ENCODE measurements at regions not wholly inside any gene's neighbourhood (a gene's known extent, or its start where the extent isn't known, plus 50 kb on each side); places are given as distances from the start of the nearest gene placed in this dataset.
"Not testable (repeated sequence)": the region's sequence is repeated elsewhere in the genome, so short reads cannot be mapped to it uniquely, and the experiment has no call there.

DNA sequence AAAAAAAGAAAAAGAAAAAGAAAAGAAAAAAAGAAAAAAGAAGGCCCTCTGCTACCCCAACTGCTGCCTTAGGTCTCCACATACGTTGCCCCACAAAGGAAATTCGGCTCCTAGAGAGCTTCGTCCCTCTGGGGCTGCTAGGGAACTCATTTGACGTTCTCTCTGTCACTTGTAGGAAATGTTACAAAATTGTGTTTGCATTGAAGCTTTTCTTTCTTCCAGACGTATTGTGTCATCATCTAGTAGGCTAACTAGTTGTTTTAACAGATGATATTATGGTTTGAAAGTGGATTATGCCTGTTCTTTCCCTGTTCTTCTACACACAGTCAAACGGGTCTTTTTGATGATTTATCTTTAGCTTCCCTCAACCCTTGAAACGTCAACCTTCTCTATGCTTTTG lies 125.3 kb downstream of the BDH1 start:
- no peak for DNase-seq

- no peak for DNase-seq
Measured at GRCh38 chr3:197428952-197429351, 126.8 kb downstream of the BDH1 start.

DNA sequence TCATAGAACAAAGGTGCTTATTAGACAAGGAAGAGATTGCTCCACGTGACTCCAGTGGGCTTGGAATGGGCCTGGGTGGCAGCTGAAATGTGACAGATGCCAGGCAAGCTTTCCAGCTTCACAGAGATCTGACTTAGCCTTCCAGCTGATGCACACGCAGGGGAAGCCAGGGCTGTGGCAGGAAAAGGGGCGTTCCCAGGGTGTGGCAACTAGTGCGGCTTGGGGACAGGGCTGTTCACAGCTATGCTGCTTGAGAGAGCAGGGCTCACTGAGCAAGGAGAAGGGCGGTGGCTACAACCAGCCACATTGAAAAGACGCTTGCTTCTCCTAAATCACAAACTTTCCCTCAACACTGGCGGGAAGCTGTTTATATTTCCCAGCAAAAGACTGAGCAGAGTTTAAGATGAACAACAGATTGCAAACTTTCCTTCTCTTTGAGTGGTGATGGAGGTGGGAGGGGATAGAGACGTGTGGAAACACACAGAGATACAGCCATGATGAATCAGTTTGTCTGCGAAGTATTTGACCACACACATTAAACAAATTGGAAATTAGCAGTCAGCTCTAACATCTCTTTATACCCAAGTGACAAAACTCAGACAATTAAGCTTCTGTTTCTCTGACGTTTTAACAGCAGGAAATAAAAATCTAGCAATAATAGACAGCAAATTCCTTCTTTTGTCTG lies 127.5 kb downstream of the BDH1 start:
- DNase-seq = no peak

DNA sequence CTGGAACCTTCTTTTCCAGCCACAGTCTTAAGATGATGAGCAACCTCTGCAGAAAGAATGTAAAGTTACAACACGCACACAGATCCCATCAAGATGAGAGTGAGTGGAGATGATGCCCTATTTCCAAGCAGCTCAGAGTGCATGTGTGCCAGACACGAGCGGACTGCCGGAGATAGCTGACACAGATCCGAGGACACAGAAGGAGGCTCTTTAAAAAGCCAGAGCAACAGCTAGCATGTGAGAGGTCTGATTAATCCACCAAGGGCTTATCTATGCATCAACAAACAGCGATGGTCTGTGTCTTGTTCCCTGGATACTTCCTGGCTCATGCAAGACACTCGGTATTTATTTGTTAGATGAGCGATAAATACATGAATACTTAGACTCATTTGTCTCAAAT lies 128.6 kb upstream of the DLG1 start:
- DNase-seq = no peak

- no peak for DNase-seq
Measured at GRCh38 chr3:197426121-197426566, 127.7 kb upstream of the DLG1 start.

GRCh38 chr3:197425485-197426120 lies 127.2 kb upstream of the DLG1 start:
- no peak for DNase-seq

DNA sequence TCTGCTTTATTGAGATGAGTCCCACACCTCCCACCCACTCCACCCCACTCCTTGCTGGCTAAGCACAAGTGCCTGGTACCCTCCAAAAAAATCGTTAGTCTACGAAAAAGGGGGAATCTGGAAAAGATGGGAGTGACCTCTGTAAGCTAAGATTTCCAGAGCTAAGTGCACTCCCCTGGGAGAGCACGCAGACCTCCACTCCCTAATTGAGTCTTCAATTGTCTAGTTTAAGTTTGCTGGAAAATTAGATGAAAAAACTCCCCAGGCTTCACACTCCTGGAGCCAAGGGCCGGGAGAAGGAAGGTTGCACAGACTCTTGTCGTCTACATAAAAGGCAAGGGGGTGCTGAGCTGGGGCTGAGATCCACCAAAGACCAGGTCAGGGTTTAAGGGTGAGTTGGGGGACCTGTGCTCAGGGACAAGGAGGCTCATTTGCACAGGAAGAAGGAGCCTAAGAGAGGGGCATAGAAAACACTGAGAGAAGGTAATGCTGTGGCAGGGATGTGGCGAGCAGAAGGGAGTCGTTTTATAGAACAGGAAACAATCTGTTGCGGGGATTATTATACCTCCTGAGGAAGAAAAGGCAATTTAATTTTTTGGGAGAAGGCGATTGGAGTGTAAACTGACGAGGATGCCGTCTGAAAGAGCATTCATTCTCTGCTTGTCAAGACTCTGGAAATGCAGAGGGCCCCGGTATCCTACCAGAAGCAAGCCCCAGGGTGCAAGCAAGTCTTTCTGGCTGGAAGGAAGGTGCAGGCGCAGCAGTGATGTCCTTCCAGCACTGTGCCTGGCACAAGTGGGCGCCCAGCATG lies 126.5 kb upstream of the DLG1 start:
- DNase-seq = no peak

GRCh38 chr3:197424266-197424665 lies 125.9 kb upstream of the DLG1 start:
- DNase-seq = no peak

GRCh38 chr3:197423376-197423775 lies 125.0 kb upstream of the DLG1 start:
- no peak for DNase-seq

DNA sequence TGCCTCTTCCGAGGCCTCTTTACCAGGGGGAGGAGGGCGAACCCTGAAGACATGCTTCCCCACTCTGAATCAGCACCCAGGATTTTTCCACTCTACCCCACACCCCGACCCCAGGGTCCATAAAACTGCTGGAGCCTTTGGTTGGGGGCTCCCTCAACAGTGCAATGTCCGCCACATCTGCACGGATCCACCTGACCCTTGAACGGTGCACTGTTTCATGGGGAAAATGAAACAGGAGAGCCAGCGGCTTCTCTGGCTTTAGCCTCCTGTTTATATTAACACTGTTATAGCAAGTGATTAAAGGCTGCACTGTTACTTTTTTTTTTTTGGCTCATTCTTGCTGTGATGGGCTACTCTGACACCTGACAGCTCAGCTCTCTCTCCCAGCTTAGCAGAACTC lies 124.1 kb upstream of the DLG1 start:
- no peak for DNase-seq

DNA sequence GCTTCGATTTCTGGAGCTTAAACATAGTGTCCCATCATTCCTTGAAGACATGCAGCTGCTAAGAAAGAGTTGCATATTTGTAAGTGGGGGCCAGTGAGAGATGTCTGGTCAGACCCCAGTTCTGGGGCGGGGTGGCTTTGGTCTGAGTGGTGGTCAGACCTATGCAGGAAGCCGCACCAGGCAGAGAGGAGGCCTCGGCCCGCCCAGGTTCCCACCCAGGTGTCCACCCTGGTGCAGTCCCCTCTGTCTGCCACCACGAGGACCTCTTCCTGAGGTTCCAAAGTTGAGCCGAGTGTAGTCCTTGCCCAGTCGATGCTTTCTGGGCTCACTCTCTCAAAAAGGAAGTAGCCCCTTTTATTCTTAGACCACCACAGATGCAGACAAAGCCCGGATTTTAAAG lies 122.6 kb upstream of the DLG1 start:
- DNase-seq = no peak

DNA sequence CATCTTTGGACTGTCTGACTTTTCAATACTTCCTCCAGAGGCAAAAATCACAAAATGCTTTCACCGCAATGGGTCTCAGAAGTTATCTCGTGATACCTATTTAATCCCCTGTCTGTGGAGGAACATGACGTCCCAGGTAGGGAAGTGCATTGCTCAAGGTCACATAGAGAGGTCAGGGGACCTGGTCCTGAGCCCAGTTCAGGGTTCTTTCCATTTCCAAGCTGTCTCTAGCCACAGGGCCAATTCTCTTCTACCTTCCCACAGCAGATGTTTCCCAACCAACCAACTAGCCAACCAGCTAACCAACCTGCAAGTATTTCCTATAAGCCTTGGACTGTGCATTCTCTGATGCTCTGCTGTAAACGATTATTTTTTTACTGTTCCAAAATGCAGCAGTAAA lies 122.2 kb upstream of the DLG1 start:
- DNase-seq = no peak

DNA sequence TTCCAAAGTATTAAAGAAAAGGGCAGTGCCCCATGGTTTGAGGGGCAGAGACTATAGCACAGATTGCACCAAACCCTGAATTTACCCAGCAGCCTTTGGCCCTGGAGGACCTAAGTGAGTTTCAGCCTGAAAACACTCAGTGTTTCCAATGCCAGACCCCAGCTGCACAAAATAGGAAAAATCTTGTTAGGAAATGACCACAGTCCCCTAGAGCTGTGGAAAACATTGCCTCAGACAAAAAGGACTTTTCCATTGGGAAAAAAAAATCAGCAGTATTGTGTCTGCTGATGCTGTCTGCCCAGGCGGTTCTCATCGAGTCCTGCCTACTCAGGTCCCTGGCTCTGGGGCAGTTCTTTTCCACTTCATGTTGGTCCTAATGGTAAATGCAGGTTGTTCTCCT lies 121.7 kb upstream of the DLG1 start:
- DNase-seq = no peak

DNA sequence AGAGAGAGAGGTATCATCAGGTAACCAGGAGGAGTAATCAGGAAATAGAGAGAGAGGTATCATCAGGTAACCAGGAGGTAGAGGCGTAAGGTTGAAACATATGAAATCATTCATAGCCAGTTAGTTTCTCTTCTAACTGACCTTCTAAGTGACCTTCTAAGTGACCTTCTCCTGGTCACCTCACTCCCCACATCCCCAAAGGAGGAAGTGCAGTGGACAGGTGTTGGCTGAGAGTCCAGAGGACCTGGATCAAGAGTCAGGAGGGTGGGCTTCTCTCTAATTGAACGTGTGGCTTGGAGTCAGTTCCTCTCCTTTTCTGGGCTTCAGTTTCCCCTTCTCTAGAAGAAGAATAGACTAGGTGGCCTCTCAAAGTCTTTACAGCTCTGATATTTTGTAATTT lies 121.3 kb upstream of the DLG1 start:
- DNase-seq = no peak

DNA sequence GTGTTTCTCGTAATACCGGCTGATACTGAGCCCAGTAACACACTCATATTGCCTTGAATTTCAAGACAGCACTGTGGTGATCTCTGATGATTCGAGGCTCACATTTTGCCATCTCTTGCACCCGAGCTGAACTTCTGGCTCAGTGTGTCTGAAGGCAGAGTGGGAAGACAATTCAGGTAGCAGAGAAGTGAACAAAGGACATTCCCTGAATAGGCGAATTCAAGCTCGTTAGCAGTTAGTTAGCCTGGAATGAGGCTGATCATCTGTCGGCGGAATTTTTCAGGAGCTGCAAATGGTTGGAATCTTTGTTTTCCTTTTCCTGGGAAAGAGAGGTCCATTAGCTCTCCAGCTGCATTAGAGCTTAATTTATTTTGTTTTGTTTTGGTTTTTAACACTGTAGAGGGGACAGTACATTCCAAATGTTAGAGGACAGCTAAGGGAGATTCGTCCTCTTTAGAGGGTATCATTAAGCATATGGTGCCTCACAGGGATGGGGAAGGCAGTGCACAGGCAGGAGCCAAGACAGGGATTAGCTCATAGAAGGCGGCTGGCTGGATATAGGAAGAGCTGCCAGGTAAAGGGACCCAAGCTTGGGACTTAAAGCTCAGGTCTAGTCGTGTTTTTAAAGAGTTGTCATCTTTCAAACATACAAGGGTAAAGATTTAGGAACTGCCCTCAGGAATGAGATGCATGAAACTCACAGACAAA lies 119.7 kb upstream of the DLG1 start:
- no peak for DNase-seq

DNA sequence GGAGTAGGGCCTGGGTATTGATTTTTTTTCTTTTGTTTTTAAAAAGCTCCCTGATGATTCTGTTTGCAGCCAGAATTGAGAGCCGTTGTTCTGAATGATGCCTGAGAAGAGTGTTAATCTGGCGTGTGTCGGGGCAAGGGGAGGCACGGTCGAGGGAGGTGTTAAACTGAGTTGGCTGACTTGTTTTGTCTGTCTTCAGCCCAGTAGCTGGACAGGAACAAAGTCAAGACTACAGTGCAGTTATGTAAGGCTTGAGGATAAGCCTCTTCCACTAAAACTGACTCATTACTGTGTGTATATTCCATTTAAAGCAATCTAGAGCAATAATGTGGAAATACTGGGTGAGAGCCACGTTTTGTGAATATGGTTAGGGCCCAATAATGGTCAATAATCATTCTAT lies 119.0 kb upstream of the DLG1 start:
- DNase-seq = no peak

DNA sequence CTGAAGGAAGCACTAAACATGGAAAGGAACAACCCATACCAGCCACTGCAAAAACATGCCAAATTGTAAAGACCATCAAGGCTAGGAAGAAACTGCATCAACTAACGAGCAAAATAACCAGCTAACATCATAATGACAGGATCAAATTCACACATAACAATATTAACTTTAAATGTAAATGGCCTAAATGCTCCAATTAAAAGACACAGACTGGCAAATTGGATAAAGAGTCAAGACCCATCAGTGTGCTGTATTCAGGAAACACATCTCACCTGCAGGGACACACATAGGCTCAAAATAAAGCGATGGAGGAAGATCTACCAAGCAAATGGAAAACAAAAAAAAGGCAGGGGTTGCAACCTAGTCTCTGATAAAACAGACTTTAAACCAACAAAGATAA lies 113.5 kb upstream of the DLG1 start:
- DNase-seq = not testable (repeated sequence)

DNA sequence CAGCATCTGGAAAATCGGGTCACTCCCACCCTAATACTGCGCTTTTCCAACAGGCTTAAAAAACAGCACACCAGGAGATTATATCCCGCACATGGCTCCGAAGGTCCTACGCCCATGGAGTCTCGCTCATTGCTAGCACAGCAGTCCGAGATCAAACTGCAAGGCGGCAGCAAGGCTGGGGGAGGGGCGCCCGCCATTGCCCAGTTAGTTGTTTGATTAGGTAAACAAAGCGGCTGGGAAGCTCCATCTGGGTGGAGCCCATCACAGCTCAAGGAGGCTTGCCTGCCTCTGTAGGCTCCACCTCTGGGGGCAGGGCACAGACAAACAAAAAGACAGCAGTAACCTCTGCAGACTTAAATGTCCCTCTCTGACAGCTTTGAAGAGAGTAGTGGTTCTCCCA lies 111.8 kb upstream of the DLG1 start:
- DNase-seq = not testable (repeated sequence)

- no peak for DNase-seq
Measured at GRCh38 chr3:197408177-197408957, 110.0 kb upstream of the DLG1 start.

DNA sequence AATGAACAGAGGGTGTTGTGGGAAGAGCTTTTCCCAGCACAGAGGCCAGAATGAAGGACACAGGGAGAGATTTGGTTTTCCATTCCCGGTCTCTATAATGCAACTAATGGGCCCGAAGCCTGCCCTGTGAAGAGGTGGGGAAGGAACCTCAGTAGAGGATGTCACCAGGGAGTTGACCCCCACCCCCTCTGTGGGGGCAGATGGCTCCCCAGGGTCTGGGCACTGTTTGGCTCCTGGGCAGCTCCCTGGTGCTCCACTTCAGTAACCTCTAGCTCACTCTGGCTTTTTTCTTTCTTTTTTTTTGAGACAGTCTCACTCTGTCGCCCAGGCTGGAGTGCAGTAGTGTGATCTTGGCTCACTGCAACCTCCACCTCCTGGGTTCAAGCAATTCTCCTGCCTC lies 109.1 kb upstream of the DLG1 start:
- DNase-seq = no peak

GRCh38 chr3:197407053-197407452 lies 108.6 kb upstream of the DLG1 start:
- no peak for DNase-seq

GRCh38 chr3:197406266-197406665 lies 107.9 kb upstream of the DLG1 start:
- no peak for DNase-seq

DNA sequence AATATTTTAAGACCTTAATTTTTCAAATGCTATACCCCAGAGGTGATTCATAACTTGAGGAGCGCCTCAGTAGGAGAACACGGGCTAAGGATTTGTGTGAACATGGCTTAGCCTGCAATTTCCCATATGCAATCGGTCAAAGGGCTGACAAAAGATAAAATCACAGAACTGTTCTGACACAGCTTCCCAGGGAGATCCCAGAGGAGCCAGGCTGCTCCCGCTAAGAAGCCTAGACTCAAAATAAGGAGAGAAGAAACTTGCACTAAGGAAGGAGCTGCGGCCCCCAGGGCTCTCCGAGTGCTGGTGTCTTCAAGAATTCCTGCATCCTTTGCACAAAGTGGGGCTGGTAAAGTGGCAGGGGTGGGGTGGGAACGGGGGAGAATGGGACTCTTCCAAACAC lies 106.3 kb upstream of the DLG1 start:
- DNase-seq = no peak

Data from DMS79 treated with DMSO at 0.1 percent for 48 hours (cell line).